Fibroblast of mammary gland (primary cell): ENCODE measurements at regions not wholly inside any gene's neighbourhood (a gene's known extent, or its start where the extent isn't known, plus 50 kb on each side); places are given as distances from the start of the nearest gene placed in this dataset.
A peak's percentile ranks its signal among the peaks of the same experiment; 100 is the strongest.

Source experiments
- DNase-seq: peaks from one replicate; pipeline ENCODE4 v3.0.0-alpha.2; 2010; ENCODE audit warnings: low read depth
- H3K4me3 ChIP-seq: 2 replicates; pipeline ENCODE4 v1.5.1; 2011; ENCODE audit warnings: low read depth, mild to moderate bottlenecking, low read length, moderate library complexity; ENCODE audit not compliant: control insufficient read depth
- TF ChIP-seq, protein P1 (sequence below): conservative IDR thresholded peaks from 2 replicates; pipeline ENCODE4 v1.5.1; 2011; ENCODE audit warnings: low read depth, low read length, inconsistent platforms; ENCODE audit not compliant: control insufficient read depth, insufficient read depth

DNA sequence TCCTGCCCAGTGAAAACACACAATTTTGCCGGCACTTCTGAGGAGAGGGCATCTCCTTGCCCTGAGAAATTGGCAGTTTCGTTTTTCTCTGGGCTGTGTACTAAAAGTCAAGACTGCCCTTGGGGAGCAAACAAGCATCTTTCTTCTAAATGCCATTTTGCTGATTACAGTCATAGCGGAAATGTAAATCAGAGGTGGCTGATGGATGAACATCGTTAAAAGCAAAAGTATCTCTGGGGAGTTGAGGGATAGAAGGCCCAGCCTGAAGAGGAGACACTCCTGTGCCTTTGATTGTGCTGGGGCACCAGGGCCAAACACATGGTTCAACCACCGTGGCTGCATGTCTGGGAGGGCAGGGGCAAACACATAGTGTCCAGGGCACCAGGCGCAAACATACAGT, 49.8 kb downstream of the ABCC12 start:
- no peak overlapping the region for H3K4me3 ChIP-seq
- TF ChIP-seq, protein P1, sequence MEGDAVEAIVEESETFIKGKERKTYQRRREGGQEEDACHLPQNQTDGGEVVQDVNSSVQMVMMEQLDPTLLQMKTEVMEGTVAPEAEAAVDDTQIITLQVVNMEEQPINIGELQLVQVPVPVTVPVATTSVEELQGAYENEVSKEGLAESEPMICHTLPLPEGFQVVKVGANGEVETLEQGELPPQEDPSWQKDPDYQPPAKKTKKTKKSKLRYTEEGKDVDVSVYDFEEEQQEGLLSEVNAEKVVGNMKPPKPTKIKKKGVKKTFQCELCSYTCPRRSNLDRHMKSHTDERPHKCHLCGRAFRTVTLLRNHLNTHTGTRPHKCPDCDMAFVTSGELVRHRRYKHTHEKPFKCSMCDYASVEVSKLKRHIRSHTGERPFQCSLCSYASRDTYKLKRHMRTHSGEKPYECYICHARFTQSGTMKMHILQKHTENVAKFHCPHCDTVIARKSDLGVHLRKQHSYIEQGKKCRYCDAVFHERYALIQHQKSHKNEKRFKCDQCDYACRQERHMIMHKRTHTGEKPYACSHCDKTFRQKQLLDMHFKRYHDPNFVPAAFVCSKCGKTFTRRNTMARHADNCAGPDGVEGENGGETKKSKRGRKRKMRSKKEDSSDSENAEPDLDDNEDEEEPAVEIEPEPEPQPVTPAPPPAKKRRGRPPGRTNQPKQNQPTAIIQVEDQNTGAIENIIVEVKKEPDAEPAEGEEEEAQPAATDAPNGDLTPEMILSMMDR: no peak
- DNase-seq: no peak

DNA sequence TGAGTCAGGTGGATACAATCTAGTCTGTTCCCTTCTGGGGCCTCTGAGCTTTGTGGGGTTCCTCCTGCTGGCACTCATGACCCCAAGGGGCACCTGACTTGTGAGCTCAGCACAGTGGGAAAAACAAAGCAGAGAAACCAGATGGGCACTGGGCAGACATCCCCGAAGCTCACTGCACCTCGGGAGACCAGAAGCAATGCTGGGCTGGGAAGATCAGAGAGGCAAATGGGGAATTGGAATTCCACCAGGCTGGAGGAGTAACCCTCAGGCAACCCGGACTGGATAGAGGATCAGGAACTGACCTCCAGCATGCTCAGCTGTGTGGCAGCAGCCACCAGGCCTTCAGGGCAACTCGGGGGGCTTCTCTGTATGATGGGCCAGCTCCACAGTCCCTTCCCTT, 50.3 kb downstream of the ABCC12 start:
- peak; percentile 36 for DNase-seq
- H3K4me3 ChIP-seq: no peak overlapping the region
- TF ChIP-seq, protein P1: no peak

DNA sequence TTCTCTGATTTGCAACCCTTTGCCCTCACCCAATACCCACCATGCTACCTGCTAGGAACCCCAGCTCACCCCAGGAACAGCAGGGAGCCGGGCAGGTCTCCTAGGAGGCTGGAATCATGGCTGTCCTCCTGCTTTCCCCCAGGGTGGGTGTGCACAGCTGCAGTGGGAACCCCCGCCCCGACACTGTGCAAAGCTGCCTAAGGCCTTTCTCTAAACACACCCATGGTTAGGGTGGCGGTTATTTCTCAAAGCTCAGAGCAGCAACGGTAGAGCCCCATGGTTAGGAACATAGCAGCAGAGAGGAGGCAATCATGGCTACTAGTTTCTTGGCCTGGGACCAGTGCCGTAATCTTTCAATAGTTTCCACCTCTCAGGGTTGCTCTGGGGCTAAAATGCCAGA, 52.2 kb downstream of the ABCC12 start:
- DNase-seq: no peak
- TF ChIP-seq, protein P1: no peak
- H3K4me3 ChIP-seq: no peak overlapping the region

DNA sequence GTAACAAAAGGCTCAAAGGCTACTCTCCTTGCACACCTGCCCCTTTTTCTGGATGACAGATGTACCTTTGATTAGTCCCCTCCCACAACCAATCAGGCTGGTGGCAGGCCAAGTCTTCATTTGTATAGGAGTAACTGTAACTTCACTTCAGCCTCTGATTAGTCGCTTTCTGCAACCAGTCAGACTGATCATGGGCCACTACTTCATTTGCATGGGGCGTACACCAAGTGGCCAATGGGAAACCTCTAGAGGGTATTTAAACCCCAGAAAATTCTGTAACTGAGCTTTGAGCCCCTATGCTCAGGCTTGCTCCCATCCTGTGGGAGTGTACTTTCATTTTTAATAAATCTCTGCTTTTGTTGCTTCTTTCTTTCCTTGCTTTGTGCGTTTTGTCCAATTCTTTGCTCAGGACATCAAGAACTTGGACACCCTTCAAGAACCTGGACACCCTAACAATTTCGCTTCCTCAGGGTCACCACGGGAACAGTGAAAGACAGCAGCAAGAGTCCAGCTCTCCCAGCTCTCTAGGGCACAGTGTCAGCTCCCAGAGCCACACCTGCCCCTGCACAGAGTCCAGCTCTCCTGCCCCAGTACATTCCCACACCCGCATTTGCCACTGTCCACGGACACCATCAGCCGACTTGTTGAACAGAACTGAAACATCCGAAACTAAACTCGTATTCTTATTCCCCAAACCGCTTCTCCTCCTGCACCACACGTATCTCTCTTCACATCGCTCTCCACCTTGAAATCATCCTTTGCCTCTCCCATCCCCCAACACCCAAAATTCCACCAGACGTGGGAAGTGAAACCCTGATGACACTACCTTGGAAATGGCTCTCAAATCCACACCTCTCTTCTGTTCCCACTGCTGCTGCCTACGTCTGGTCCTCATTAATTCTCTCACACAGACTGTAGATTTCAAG, 53.4 kb downstream of the ABCC12 start:
- DNase-seq: no peak
- H3K4me3 ChIP-seq: no peak overlapping the region
- TF ChIP-seq, protein P1: no peak

DNA sequence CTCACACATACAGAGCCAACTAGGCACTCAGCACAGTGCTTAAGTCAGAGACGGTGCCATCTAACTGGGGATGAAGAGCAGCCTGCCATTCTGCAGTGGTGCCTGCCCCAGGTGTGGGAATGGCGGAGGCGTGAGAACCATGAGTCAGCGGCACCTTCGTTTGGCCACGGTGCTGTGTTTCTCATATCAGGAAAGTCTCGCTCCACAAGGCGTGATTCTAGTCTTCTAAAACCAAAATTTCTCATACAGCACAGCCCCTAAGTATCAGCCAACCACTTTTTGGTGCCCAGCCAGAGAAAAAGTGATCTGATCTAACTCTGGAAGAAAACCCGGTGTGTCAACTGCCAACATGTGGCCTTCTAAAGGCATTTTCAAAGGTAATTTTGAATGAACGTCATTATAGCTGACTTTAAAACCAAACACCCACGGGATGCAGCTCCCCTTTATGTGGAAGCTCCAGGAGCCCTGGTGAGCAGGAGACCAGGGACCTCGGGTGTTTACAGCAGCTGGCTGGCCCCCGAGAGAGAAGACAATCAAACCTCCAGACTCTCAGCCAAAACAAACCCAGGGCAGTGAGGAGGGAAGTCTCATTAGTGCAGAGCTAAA, 54.6 kb downstream of the ABCC12 start:
- DNase-seq: no peak
- no peak overlapping the region for H3K4me3 ChIP-seq
- TF ChIP-seq, protein P1: no peak

DNA sequence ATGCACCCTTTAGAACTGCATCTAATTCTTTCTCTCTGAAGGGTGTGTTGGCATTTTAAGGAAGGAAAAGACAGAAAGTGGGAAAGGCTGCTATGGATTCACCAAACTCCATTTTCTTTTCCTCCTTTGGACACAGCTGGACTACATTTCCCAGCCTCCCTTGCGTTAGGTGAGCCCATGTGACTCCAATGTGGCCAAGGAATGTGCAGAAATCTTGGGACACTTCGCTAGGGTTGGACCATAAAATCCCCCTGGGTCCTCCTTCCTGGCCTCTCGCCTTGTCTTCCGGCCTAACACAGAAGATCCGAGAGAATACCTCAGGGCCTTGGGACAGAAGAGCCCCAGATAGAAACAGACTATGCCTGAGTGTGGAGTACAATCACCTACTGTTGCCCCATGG, 56.3 kb downstream of the ABCC12 start:
- peak; percentile 45 for DNase-seq
- TF ChIP-seq, protein P1: no peak
- no peak overlapping the region for H3K4me3 ChIP-seq
